NCI-H1092 (cell line): ENCODE measurements at regions not wholly inside any gene's neighbourhood (a gene's known extent, or its start where the extent isn't known, plus 50 kb on each side); places are given as distances from the start of the nearest gene placed in this dataset.
"Not testable (repeated sequence)": the region's sequence is repeated elsewhere in the genome, so short reads cannot be mapped to it uniquely, and the experiment has no call there.

Source experiments
- DNase-seq: peaks from one replicate; lab custom pipeline; 2025; lab: John Stamatoyannopoulos, UW

DNA sequence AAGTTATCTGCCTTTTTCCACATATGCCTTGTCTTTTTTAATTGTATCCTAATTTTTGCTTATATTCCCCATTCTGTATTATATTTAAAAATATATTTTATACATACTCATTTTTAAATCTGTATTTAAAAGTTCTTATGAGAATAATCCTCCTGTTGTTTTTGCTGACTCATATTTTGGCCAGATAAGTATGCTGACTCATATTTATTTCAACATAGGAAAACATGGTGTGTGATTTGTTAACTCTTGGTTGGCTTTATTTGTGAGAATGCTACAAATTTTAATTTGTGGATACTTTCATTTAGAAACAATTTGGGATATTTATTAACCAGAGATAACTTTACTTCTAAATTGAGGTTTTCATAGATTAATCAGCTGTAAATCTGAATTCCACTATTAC lies 587.7 kb downstream of the CPS1 start:
- no peak for DNase-seq

DNA sequence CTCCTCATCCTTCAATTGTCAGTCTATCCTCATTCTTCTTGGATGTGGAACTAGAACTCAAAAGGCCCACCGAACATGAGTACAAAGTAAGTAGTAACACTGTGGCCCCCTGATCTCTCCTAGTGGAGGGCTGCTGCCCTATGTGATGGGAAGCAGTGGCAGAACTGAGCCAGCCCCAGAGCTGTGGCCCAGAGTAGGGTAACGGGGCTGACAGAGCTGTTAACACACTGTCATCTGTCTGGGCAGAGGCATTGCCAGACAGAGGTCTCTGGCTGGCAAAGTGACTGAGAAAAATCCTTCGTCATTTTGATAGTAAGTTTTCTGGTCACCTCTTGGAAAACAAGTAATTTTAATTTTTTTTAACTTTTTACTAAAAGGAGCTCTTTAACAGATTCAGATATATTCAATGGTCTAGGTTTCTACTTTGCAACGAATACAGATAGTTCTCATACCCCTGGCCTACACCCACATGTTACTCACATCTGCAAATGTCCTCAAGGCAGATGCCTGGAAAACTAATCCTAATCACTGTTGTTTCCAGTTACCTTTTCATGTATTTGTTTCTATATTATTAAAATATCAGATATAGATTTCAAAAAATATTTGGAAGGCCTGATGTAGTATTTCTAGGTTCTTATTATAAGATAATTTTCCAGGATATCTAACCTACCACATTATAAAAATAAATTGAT lies 588.7 kb downstream of the CPS1 start:
- no peak for DNase-seq

DNA sequence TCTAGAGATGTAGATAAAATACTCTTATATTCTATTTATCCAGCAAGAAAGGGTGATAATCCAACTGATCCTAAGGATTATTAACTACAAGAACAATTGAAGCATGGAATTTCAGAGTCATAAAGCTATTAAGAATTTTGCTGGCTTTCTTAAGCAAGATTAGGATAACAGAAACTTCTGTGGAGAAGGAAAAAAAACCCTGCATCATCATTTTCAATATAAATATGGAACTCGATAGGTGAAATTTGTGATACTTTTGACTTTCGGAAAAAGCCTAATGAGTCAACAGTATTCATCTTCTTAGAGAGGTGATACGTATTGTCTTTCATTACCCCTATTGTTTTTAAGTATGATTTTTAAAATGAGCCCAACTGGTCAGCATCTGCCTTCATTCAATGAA lies 593.3 kb downstream of the CPS1 start:
- no peak for DNase-seq

DNA sequence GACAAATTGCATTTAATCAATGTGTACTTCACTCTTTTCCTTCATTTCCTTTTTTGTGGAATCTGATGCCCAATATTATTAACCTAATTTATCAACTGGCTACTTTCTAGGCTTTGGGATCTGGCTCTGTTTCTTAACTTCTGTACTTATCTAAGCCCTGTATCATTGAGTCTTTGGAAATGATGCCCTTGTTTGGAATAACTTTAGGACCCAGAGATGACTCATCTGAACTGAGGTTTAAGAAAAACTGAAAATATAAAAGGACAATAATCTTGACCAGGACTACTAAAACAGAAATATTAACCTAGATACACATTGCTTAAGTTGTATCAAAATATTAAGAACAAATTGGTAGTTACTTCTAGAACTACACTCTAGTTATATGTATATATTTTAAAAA lies 600.8 kb downstream of the CPS1 start:
- DNase-seq, result no peak

DNA sequence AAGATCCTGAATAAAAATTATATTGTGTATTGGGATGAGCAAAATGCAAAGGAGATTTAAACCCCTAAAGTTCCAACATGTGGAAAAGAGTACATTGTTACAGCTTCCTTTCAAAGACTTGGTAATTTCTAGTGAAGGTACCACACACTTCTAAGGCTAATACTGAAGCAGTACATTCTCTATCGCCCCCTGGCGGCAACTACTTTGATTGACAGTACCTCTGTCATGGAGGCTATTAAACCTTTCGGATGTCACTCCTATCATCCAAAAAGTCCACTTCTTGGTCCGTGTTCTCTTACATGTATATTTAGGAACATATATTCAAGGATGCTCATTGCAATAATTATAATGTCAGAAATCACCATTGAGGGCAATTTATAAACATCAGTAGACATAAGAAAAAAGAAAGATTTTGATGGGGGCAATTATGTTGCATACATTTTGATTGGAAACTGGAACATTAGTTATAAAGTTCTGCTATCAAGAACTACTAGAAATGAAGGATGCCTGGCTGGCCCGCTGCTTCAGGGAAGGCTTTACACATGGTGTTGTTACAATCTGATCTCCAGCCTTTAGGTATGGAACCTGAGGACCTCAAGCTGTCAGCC lies 601.6 kb downstream of the CPS1 start:
- peak; percentile 41 for DNase-seq

DNA sequence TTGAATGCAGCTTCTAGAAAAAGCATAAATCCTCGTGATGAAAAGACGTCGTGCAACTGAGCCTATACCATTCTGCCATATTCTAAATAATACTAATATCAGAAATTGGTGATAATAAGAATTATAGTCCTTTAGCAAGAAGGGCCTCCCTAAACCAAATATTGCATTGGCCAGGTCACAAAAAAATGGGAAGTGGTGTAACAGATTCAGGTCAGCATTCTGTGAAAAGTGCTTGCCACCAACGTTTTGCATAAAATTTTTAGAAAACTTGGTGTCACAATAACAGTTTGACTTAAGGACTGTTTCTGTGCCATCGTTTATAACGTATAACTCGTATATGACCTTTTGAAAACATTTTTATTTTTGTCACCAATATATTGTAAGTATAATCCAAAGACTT lies 603.6 kb downstream of the CPS1 start:
- no peak for DNase-seq

DNA sequence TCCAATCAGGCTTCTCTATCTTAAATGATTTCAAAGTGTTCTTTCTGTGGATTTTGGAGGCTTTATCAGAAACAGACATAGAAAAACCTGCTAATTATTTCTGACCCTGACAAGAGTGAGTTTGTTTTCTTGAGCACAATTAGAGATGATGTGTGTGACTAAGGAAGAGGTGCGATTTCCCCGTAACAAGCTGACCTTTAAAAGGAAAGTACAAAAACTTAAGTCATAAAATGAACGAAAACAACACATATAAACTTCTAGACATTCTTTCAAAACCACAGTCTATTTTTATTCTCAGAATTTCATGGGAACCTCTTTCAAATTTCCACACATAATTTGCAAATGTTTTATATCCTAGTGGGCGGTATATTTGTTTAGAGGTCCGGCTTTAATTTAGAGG lies 604.8 kb downstream of the CPS1 start:
- no peak for DNase-seq

DNA sequence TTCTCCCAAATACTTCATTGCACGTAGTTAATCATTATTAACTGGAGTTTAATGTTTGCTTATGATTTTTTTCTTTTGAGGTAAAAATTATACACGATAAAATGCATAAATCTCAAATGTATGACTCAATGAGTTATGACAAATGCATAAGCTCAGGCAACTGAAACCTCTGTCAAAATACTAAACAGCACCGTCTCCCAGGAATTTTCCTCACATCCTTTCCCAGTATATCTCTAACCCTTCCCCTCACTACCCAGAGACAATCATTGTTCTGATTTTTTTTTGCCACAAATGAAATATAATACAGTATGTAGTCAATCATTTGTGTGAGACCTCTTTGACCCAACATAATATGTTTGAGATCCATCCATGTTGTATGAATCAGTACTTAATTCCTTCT lies 606.5 kb downstream of the CPS1 start:
- no peak for DNase-seq

DNA sequence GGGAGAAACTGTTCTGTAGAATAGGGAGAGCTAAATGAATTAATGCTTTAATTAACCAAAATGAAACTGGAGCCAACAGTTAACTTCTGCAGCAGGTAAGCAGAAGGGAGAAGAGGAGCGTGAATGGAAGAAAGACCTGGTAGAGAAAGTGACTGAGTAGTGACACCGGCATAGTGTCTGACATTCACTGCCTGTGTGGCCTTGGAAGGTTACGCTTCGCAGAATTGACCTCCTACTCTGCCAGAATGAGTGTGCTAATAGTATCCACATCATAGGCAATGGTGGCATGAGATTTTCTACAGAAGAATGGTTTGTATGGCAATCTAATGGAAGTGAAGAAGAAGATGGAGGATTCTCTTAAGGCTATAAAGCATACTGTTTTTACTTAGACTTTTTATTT lies 614.4 kb downstream of the CPS1 start:
- no peak for DNase-seq

DNA sequence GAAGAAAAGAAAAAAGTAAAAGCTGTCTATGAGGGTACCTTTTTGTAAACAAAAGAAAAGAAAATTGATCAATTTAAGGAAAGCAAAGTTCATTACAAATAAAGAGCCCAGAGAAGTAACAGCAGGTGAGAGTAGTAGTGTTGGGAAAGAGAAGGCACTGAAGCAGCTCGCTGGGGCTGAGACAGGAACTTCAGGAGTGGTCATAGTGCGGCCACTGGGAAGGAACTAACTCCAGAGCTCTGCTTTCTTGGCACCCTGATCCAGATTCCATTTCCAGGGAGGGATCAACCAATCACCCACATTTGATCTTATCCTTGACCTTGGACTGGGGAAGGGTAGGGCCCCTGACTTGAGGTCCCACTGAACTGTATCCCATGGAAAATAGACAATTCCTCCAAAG lies 617.6 kb downstream of the CPS1 start:
- no peak for DNase-seq

DNA sequence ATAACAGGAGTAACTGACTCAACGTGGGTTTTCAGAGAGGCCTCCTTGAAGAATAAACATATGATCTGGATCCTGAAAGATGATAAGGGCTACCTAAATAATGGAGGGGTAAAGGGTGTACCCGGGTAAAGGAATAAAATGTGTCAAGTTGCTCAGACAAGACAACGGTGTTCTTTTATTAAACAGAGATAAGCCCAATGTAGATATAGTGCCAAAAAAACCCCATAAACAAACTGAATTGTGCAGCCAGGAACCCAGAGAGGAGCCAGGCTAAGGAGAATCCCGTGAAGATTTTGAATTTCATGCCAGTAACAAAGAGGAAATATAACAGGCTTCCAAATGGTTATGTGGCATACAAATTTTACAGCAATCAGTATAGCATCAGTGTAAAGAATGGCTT lies 618.2 kb downstream of the CPS1 start:
- no peak for DNase-seq

DNA sequence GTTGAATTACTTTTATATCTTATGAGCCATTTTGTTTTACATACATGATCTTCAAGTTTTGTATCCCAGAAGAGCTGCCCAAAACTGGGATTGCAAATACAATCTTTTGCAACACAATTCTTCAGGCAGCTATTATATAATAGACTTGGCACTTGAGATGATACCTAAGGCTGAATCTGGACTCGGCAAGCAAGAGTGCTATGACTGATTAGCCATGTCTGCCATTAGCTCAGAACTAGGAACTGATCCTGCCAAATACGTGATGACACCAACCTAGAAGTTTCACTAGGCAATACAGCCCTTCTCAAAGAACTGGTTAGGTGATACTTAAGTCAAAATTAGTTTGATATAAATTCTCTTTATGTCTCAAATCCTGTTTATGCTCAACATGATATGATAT lies 619.6 kb downstream of the CPS1 start:
- DNase-seq, result no peak

DNA sequence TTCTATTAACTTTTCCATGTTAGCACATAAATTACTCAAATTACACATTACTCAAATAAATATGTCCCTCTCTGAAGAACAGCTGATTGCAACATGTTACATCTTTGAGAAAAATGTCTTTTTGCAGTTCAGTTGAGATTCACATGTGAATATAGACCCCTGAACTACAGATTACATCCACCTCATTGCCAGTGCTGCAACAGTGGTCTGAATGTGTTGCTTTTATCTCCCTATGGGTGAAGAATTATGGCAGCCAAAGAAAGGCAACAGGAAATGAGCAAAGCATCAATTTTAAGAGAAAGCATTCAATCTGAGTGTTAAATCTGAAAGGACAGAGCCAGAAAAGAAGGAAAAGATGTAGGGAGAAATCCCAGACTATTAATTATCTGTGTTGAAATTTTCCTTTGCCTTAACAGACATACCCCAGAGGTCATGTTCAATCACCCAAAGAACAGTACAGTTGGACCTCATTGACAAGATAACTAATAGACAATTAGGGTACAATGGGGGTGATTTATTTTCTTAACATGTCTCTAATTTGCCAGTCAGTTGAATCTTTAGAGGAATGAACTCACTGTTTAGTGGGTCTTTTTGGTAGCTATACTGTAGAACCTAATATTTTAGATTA lies 620.2 kb downstream of the CPS1 start:
- DNase-seq, result no peak

DNA sequence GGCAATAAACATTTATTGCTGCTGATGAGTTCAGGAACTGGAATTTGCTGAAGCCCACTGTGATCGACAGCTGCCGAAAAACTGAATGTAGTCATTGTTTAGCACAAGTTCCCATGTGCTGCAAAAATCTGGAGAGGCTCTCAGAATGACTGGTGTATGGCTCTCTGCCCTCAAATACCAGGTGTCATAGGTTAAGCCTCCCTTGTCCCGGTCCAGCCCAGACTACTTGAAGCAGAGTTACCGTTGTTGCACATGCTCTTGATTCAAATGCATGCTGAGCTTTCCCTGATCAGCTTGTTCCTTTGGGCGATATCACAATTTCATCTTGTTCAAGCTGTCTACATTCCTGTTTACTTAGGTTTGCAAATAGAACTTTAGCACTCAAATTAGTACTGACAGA lies 625.2 kb downstream of the CPS1 start:
- DNase-seq, result no peak

DNA sequence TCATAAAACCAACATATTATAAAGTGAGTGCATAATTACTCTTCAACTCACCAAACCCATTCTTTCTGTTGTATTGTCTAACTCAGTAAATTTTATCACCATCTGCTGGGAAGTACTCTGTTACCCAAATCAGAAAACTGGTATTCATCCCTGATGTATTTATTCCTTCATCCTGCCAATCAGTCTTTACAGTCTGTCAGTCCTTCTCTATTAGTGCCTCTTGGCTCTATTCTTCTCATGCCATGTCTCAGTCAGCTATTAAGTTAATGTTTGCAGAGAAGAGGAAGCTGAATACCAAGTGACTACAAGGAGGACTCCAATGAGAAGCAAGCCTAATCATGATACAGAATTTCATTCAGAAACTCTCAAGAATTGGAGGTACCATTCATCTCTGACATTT lies 631.2 kb downstream of the CPS1 start:
- no peak for DNase-seq

DNA sequence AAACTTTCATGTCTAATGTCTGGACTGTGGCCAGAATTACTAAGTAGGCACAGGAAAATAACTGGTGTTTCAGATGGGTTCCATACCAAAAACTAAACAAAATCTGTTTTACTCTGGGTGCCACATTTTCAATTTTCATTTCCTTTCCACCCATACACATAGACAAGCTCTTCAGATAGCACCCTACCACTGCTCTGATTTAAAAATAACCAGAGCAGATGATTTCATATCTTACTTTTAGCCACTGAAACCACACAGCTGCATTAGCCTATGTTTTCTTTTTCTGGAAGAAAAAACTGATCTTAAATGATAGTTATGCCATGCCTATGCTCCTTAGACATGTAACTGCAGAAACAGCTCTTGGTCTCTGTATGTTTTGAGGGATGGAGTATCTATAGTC lies 647.6 kb downstream of the CPS1 start:
- DNase-seq, result no peak

DNA sequence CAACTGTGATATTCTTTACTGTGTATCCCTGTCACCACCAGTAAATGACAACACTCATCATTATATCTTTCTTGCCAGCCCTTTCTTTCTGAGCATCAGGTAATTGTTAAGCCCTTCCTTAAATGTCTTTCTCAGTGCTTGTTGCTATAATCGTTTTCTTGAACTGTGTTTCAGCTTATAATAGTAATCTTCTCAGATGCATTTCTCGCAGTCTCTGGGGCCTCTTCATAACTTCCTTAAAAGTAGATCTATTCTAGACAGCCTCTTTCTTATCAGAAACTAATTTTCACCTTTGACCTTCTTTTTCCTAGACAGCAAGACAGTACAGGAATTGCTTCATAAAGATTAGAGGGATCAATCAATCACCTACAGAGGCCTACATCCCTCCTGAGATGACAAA lies 648.1 kb downstream of the CPS1 start:
- no peak for DNase-seq

DNA sequence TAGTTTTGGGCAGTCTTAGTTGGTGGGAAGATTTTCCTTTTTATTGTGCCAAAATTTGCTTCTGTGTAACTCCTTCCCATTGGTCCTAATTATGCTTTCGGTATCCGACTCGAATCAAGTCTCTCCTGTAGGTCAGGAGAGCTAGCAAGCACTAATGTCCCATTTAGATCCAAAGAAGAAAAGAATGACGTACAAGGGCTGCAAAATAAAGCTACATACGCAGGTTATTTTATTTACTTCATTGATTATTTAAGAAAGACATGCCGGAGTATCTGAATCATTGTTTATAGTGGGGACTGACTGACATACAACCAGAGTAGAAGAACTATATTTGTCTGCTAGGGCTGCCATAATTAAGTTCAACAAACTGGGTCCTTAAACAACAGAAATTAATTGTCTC lies 648.5 kb downstream of the CPS1 start:
- DNase-seq, result no peak

DNA sequence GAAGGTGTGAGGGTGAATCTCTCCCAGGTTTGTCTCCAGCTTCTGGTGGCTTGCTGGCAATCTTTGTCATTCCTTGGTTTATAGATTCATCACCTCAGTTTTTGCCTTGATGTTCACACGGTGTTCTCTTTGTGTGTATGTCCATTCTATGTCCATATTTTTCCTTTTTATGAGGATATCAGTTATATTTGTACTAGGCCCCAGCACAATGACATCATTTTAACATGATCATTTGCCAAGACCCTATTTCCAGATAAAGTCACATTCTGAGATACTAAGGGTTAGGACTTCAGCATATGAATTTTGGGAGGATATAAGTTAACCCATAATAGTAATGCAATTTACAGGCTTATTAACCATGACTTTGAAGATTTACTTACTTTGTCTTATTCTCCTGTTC lies 649.0 kb downstream of the CPS1 start:
- no peak for DNase-seq

DNA sequence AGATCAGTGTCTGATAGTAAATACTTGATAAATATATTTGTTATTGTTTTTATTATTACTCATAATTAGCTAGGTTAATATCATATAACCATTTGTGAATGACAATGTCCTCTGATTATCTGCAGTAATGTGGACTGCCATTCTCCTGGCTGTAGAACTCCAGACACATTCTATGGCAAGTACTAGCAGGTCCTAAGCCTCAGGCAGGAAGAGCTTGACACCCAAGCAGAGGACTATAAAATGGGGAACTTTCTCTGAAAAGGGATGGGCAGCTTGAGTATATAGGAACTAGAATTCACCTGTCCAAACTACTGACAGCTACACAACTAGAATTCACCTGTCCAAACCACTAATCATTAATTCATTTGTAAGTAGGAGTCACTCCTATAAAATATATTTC lies 649.4 kb downstream of the CPS1 start:
- DNase-seq, result no peak

DNA sequence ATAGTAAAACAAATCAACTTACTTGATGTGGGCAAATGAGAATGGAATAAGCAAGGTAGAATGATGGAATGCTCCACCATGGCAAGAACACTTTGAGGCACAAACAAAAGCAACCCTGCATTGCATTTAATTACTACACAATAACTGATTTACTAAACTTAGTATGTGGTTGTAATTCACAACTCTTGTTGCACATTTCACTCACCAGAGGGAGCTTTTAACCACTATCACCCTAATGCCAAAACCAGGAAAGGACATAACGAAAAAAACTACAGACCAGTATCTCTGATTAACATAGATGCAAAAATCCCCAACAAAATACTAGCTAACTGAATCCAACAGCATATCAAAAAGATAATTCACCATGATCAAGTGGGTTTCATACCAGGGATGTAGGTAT lies 659.8 kb downstream of the CPS1 start:
- no peak for DNase-seq

DNA sequence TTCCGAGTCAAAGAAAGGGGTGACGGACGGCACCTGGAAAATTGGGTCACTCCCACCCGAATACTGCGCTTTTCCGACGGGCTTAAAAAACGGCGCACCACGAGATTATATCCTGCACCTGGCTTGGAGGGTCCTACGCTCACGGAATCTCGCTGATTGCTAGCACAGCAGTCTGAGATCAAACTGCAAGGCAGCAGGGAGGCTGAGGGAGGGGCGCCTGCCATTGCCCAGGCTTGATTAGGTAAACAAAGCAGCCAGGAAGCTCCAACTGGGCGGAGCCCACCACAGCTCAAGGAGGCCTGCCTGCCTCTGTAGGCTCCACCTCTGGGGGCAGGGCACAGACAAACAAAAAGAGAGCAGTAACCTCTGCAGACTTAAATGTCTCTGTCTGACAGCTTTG lies 663.1 kb downstream of the CPS1 start:
- not testable (repeated sequence) for DNase-seq

DNA sequence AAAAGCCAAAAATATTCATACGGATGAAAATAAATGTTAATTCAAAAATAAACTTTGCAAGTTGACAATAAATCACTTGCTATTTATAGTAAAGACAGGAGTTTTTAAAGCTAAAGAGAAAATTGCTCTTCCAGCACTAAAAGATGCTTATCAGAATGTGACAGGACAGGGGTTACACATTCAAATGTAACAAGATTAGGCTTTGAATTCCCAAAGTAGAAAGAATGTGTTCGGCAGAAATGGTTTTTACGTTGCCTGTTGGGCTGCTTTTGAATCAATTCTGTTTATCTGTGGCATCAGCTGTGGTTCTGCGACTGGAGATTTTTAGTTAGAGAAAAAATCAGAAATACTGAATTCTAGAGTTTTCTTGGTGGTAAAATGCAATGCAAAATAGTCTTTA lies 669.4 kb downstream of the CPS1 start:
- DNase-seq, result no peak

DNA sequence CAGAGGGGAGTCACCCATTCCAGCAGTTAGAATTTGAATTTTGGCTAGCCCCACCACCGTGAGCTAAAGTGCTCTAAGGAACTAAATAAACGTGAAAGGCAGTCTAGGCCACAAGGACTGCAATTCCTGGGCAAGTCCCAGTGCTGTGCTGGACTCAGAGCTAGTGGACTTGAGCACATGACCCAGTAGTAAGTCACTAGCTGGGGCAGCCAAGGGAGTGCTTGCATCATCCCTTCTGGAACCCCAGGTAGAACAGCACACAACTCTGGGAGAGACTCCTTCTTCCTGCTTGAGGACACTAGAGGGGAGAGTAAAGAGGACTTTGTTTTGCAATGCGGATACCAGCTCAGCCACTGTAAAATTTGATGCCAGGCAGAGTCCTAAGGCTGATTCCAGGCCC lies 672.2 kb downstream of the CPS1 start:
- no peak for DNase-seq
